ENCODE measurements at regions not wholly inside any gene's neighbourhood (a gene's known extent, or its start where the extent isn't known, plus 50 kb on each side); places are given as distances from the start of the nearest gene placed in this dataset.
A peak's percentile ranks its signal among the peaks of the same experiment; 100 is the strongest.

GRCh38 chr2:145724311-145724898 lies 1204.5 kb upstream of the ZEB2 start:
- Histone ChIP-seq H3K36me3 (ENCODE audit: control insufficient read depth in 1 of 2, insufficient read depth in 2 of 2, low read depth in 1 of 2, low read length in 2 of 2) (no peaks in the 10 kb centered on the region), H2BK5ac (ENCODE audit: low read depth, low read length, poor library complexity, severe bottlenecking) (no peak overlapping the region), H2BK12ac (ENCODE audit: low read length in 2 of 2) (no peak overlapping the region), H3K4me1 (ENCODE audit: control insufficient read depth, insufficient read depth, low read depth, low read length) (no peaks in the 10 kb centered on the region), H3K18ac (ENCODE audit: low read depth in 1 of 2, low read length in 2 of 2) (no peak overlapping the region), H2BK120ac (ENCODE audit: low read depth, low read length) (no peak overlapping the region), H3K4me3 (ENCODE audit: insufficient read depth in 1 of 2, low read depth in 1 of 2, low read length in 2 of 2) (no peak overlapping the region), H2BK15ac (ENCODE audit: low read depth, poor library complexity, severe bottlenecking) (no peak overlapping the region), H3K23ac (ENCODE audit: low read length in 2 of 2) (no peak overlapping the region), H3K9me3 (ENCODE audit: control insufficient read depth, low read length) (no peaks in the 10 kb centered on the region), H3K9ac (ENCODE audit: low read length) (no peak overlapping the region), H4K8ac (ENCODE audit: low read length) (no peak overlapping the region), H3K79me1 (replicated peaks; ENCODE audit: low read length, poor library complexity, severe bottlenecking) (no peaks in the 10 kb centered on the region), H2AK5ac (ENCODE audit: low read length, severe bottlenecking) (no peak overlapping the region), H3K27ac (ENCODE audit: low read length, poor library complexity, severe bottlenecking) (no peak overlapping the region), H3K4ac (ENCODE audit: low read depth in 1 of 2, low read length in 2 of 2) (no peak overlapping the region), H3K27me3 (ENCODE audit: control insufficient read depth in 1 of 2, insufficient read depth in 1 of 2, low read length in 2 of 2) (no peaks in the 10 kb centered on the region), H3K14ac (ENCODE audit: low read length in 2 of 2) (no peak overlapping the region), H3K4me2 (ENCODE audit: low read length, poor library complexity, severe bottlenecking) (no peak overlapping the region), H4K91ac (ENCODE audit: low read length) (no peak overlapping the region), H2AFZ (ENCODE audit: low read depth, low read length) (no peak overlapping the region)
- peak; percentile 7 for DNase-seq
- 50% methylated on average over 1 of the region's 1 CpG for WGBS

- Histone ChIP-seq H3K18ac (ENCODE audit: low read depth in 1 of 2, low read length in 2 of 2) (no peak overlapping the region), H2AK5ac (ENCODE audit: low read length, severe bottlenecking) (no peak overlapping the region)
Measured at GRCh38 chr2:145723872-145724271, 1204.0 kb upstream of the ZEB2 start.

GRCh38 chr2:145721681-145722080 lies 1201.8 kb upstream of the ZEB2 start:
- H4K91ac ChIP-seq (ENCODE audit: low read length), result no peak overlapping the region
- no peaks in the 10 kb centered on the region for H3K4me1 ChIP-seq (ENCODE audit: control insufficient read depth, insufficient read depth, low read depth, low read length)
- H3K4me3 ChIP-seq (ENCODE audit: insufficient read depth in 1 of 2, low read depth in 1 of 2, low read length in 2 of 2), result no peak overlapping the region
- H3K14ac ChIP-seq (ENCODE audit: low read length in 2 of 2), result no peak overlapping the region
- no peak overlapping the region for H2BK15ac ChIP-seq (ENCODE audit: low read depth, poor library complexity, severe bottlenecking)
- no peaks in the 10 kb centered on the region for H3K79me1 ChIP-seq (replicated peaks; ENCODE audit: low read length, poor library complexity, severe bottlenecking)
- H3K18ac ChIP-seq (ENCODE audit: low read depth in 1 of 2, low read length in 2 of 2), result no peak overlapping the region
- no peak overlapping the region for H2AFZ ChIP-seq (ENCODE audit: low read depth, low read length)
- no peaks in the 10 kb centered on the region for H3K27me3 ChIP-seq (ENCODE audit: control insufficient read depth in 1 of 2, insufficient read depth in 1 of 2, low read length in 2 of 2)
- no peak overlapping the region for H2BK5ac ChIP-seq (ENCODE audit: low read depth, low read length, poor library complexity, severe bottlenecking)
- no peak overlapping the region for H2BK120ac ChIP-seq (ENCODE audit: low read depth, low read length)
- H3K9ac ChIP-seq (ENCODE audit: low read length), result no peak overlapping the region
- H3K4ac ChIP-seq (ENCODE audit: low read depth in 1 of 2, low read length in 2 of 2), result no peak overlapping the region
- H4K8ac ChIP-seq (ENCODE audit: low read length), result no peak overlapping the region
- DNase-seq, result no peak
- H3K23ac ChIP-seq (ENCODE audit: low read length in 2 of 2), result no peak overlapping the region
- no CpG with 5 or more reads among the region's 1 CpG for WGBS
- no peak overlapping the region for H2AK5ac ChIP-seq (ENCODE audit: low read length, severe bottlenecking)
- no peaks in the 10 kb centered on the region for H3K36me3 ChIP-seq (ENCODE audit: control insufficient read depth in 1 of 2, insufficient read depth in 2 of 2, low read depth in 1 of 2, low read length in 2 of 2)
- H2BK12ac ChIP-seq (ENCODE audit: low read length in 2 of 2), result no peak overlapping the region
- H3K9me3 ChIP-seq (ENCODE audit: control insufficient read depth, low read length), result no peaks in the 10 kb centered on the region
- H3K27ac ChIP-seq (ENCODE audit: low read length, poor library complexity, severe bottlenecking), result no peak overlapping the region
- no peak overlapping the region for H3K4me2 ChIP-seq (ENCODE audit: low read length, poor library complexity, severe bottlenecking)

More at GRCh38 chr2:145723872-145724271, 1204.0 kb upstream of the ZEB2 start:
- no peak overlapping the region for H2BK5ac ChIP-seq (ENCODE audit: low read depth, low read length, poor library complexity, severe bottlenecking)
- no peak overlapping the region for H2BK15ac ChIP-seq (ENCODE audit: low read depth, poor library complexity, severe bottlenecking)
- H4K91ac ChIP-seq (ENCODE audit: low read length), result no peak overlapping the region
- no peaks in the 10 kb centered on the region for H3K9me3 ChIP-seq (ENCODE audit: control insufficient read depth, low read length)
- H3K9ac ChIP-seq (ENCODE audit: low read length), result no peak overlapping the region
- no peak overlapping the region for H3K14ac ChIP-seq (ENCODE audit: low read length in 2 of 2)
- no peaks in the 10 kb centered on the region for H3K4me1 ChIP-seq (ENCODE audit: control insufficient read depth, insufficient read depth, low read depth, low read length)
- no peaks in the 10 kb centered on the region for H3K36me3 ChIP-seq (ENCODE audit: control insufficient read depth in 1 of 2, insufficient read depth in 2 of 2, low read depth in 1 of 2, low read length in 2 of 2)
- H3K27me3 ChIP-seq (ENCODE audit: control insufficient read depth in 1 of 2, insufficient read depth in 1 of 2, low read length in 2 of 2), result no peaks in the 10 kb centered on the region
- no peak overlapping the region for H2BK12ac ChIP-seq (ENCODE audit: low read length in 2 of 2)
- 90% methylated on average over 4 of the region's 5 CpGs for WGBS
- no peak overlapping the region for H3K4me2 ChIP-seq (ENCODE audit: low read length, poor library complexity, severe bottlenecking)
- no peak overlapping the region for H3K4me3 ChIP-seq (ENCODE audit: insufficient read depth in 1 of 2, low read depth in 1 of 2, low read length in 2 of 2)
- no peak for DNase-seq
- H3K23ac ChIP-seq (ENCODE audit: low read length in 2 of 2), result no peak overlapping the region
- H4K8ac ChIP-seq (ENCODE audit: low read length), result no peak overlapping the region
- H3K4ac ChIP-seq (ENCODE audit: low read depth in 1 of 2, low read length in 2 of 2), result no peak overlapping the region
- no peak overlapping the region for H2BK120ac ChIP-seq (ENCODE audit: low read depth, low read length)
- no peak overlapping the region for H3K27ac ChIP-seq (ENCODE audit: low read length, poor library complexity, severe bottlenecking)
- no peak overlapping the region for H2AFZ ChIP-seq (ENCODE audit: low read depth, low read length)
- no peaks in the 10 kb centered on the region for H3K79me1 ChIP-seq (replicated peaks; ENCODE audit: low read length, poor library complexity, severe bottlenecking)

GRCh38 chr2:145715601-145716000 lies 1195.7 kb upstream of the ZEB2 start:
- H3K23ac ChIP-seq (ENCODE audit: low read length in 2 of 2), result no peak overlapping the region
- no peak overlapping the region for H3K9ac ChIP-seq (ENCODE audit: low read length)
- H2AFZ ChIP-seq (ENCODE audit: low read depth, low read length), result no peak overlapping the region
- no peak for DNase-seq
- no peak overlapping the region for H3K14ac ChIP-seq (ENCODE audit: low read length in 2 of 2)
- no peaks in the 10 kb centered on the region for H3K27me3 ChIP-seq (ENCODE audit: control insufficient read depth in 1 of 2, insufficient read depth in 1 of 2, low read length in 2 of 2)
- H2AK5ac ChIP-seq (ENCODE audit: low read length, severe bottlenecking), result no peak overlapping the region
- H3K27ac ChIP-seq (ENCODE audit: low read length, poor library complexity, severe bottlenecking), result no peak overlapping the region
- no peak overlapping the region for H3K18ac ChIP-seq (ENCODE audit: low read depth in 1 of 2, low read length in 2 of 2)
- no peak overlapping the region for H4K8ac ChIP-seq (ENCODE audit: low read length)
- no peaks in the 10 kb centered on the region for H3K4me1 ChIP-seq (ENCODE audit: control insufficient read depth, insufficient read depth, low read depth, low read length)
- H3K4me2 ChIP-seq (ENCODE audit: low read length, poor library complexity, severe bottlenecking), result no peak overlapping the region
- no peak overlapping the region for H3K4ac ChIP-seq (ENCODE audit: low read depth in 1 of 2, low read length in 2 of 2)
- H3K36me3 ChIP-seq (ENCODE audit: control insufficient read depth in 1 of 2, insufficient read depth in 2 of 2, low read depth in 1 of 2, low read length in 2 of 2), result no peaks in the 10 kb centered on the region
- no peak overlapping the region for H2BK120ac ChIP-seq (ENCODE audit: low read depth, low read length)
- no peaks in the 10 kb centered on the region for H3K79me1 ChIP-seq (replicated peaks; ENCODE audit: low read length, poor library complexity, severe bottlenecking)
- no peak overlapping the region for H2BK5ac ChIP-seq (ENCODE audit: low read depth, low read length, poor library complexity, severe bottlenecking)
- H3K9me3 ChIP-seq (ENCODE audit: control insufficient read depth, low read length), result peaks cover 14% of the 10 kb centered on the region
- no peak overlapping the region for H3K4me3 ChIP-seq (ENCODE audit: insufficient read depth in 1 of 2, low read depth in 1 of 2, low read length in 2 of 2)
- WGBS, result 94% methylated on average over 2 of the region's 2 CpGs
- H2BK15ac ChIP-seq (ENCODE audit: low read depth, poor library complexity, severe bottlenecking), result no peak overlapping the region
- H4K91ac ChIP-seq (ENCODE audit: low read length), result no peak overlapping the region
- H2BK12ac ChIP-seq (ENCODE audit: low read length in 2 of 2), result no peak overlapping the region
